ENCODE measurements at regions not wholly inside any gene's neighbourhood (a gene's known extent, or its start where the extent isn't known, plus 50 kb on each side); places are given as distances from the start of the nearest gene placed in this dataset.

DNA sequence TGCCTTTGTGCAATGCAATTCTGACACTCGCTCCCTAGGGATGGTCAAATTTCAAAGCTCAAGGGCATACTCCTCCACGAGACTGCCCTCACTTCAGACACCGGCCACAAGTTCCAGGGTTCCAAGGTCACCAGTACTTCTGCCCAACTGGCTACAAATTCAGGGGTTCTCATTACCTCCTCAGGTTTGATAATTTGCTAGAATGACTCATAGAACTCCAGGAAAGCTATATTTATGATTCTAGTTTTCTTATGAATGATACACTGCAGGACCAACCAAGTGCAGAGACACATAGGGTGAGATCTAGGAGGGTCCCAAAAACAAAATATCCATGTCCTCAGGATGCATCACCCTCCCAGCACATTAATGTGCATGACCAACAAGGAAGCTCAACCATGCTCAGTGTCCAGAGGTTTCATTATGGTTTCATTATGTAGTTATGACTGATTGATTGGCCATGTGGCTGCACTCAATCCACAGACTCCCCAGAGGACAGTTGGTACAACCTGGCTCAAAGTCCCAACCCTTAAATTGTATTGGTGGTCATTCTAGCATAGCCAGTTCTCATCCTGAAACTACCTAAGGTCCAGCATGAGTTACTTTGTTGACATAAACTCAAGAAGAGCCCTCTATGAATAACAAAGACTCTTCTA is 170.4 kb upstream of the LRRN1 start:
- Mint-ChIP-seq H3K9me3 (no peaks in the 10 kb centered on the region), H3K4me1 (ENCODE audit: low read depth) (no peaks in the 10 kb centered on the region), H3K36me3 (ENCODE audit: low read depth) (no peaks in the 10 kb centered on the region), H3K4me3 (no peak overlapping the region), H3K27me3 (no peaks in the 10 kb centered on the region), H3K27ac (no peak overlapping the region)
- no peak for DNase-seq

DNA sequence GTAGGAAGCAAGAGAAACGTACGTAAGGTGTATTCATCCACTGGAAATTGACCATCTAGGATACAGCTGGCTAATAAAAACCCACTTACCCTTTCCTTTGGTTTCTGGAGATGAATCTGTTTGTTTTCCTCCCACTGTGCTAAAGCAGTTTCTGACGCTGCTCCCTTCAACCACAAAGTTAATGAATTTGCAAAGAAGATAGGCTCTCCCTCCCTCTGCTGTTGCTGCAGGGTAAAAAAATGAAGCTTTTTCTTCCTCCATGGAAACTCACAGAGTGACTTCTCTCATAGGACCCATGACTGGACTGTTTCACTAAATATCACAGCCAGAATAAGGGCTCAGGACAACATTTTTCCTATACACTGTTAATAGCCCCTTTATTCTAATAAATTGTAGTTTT is 172.1 kb upstream of the LRRN1 start:
- Mint-ChIP-seq H3K36me3 (ENCODE audit: low read depth) (no peaks in the 10 kb centered on the region), H3K27ac (no peak overlapping the region), H3K4me1 (ENCODE audit: low read depth) (no peaks in the 10 kb centered on the region), H3K27me3 (no peaks in the 10 kb centered on the region), H3K9me3 (no peaks in the 10 kb centered on the region), H3K4me3 (no peak overlapping the region)
- no peak for DNase-seq

DNA sequence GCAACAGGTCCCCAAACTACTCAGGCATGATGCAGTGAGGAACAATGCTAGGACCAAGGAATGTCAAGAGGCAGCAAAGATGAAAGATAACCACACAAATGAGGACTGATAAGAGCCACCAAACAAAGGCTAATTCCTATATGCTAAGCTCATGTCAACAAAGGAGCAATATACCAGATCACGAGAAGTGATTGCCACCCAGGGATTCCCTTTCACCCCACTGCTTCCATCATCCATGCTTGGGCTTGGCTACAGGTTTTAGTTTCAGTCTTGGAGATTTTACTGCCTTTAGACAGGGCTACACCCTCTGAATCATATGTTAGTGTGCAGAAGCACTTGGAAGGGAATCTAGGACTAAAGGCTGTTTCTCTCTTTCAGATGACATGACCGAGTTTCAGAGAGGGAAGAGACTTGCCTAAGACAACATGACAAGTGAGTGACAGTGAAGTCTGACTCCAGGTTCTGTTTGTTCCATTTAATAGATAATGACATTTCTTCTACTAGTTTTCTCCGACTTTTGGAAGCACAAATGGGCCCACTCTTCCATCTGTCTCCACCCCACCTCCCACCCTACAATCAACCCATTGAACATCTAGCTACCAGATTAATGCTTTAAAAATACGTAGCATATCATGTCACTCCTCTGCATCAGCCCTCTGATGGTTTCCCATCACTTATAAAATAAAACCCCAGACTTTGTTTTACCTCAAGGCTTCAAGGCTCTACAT is 173.5 kb upstream of the LRRN1 start:
- H3K9me3 Mint-ChIP-seq = no peaks in the 10 kb centered on the region
- no peak for DNase-seq
- no peaks in the 10 kb centered on the region for H3K27me3 Mint-ChIP-seq
- H3K4me3 Mint-ChIP-seq = no peak overlapping the region
- no peak overlapping the region for H3K27ac Mint-ChIP-seq
- H3K4me1 Mint-ChIP-seq (ENCODE audit: low read depth) = no peaks in the 10 kb centered on the region
- no peaks in the 10 kb centered on the region for H3K36me3 Mint-ChIP-seq (ENCODE audit: low read depth)

DNA sequence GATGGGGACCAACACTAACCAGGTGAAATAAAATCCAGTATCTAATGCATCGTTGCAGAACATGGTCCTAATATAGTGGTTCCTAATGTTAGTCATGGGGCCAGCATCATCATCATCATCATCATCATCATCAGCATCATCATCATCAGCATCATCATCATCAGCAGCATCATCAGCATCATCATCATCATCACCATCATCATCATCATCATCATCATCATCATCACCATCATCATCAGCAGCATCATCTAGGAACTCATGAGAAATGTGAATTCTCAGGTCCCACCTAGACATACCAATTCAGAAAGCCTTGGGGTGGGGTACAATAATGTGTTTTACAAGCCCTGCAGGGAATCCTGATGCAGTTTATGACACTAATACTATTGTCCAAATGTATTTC is 179.4 kb upstream of the LRRN1 start:
- no peak for DNase-seq
- Mint-ChIP-seq H3K4me3 (no peak overlapping the region), H3K36me3 (ENCODE audit: low read depth) (no peaks in the 10 kb centered on the region), H3K27ac (no peak overlapping the region), H3K27me3 (no peaks in the 10 kb centered on the region), H3K4me1 (ENCODE audit: low read depth) (no peaks in the 10 kb centered on the region), H3K9me3 (no peaks in the 10 kb centered on the region)

DNA sequence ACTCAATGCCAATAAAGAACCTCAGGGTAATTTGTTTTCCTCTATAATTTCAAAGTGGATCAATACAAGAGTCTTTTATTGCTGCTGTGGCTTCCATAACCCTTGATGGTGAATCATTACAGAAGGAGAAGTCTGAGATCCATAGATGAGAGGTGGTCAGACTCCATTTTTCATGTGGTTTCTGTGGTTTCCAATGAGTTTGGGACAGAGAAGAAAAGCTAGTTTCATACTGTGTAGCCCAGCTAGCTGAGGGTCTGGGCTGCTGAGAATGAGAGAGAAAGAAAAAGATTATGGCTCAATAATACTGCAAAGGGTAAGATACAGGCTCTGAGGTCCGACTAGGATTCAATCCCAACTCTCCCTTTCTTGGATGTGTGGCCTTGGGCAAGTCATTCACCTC is 180.6 kb upstream of the LRRN1 start:
- no peak overlapping the region for H3K4me3 Mint-ChIP-seq
- no peaks in the 10 kb centered on the region for H3K4me1 Mint-ChIP-seq (ENCODE audit: low read depth)
- H3K9me3 Mint-ChIP-seq = no peaks in the 10 kb centered on the region
- no peaks in the 10 kb centered on the region for H3K36me3 Mint-ChIP-seq (ENCODE audit: low read depth)
- H3K27me3 Mint-ChIP-seq = no peaks in the 10 kb centered on the region
- no peak overlapping the region for H3K27ac Mint-ChIP-seq
- DNase-seq = no peak

DNA sequence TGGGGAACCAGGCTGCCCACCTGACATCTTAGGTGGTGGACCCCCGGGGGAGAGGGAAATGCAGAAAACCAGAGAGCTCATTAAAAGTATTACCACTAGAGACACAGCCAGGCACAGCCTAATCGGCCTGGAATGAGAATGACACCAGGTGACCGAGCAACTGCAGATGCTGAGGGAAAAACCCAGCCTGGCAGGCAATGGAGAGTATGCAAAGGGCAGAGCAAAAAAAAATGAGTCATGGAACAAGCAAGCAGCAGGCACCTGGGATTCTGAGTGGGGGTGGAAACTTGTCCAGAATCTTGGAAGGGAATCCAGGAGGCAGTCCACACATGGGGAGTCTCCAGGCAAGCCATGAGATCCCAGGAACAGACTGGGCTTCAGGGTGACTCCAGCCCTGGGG is 183.7 kb upstream of the LRRN1 start:
- H3K9me3 Mint-ChIP-seq = no peaks in the 10 kb centered on the region
- H3K4me3 Mint-ChIP-seq = no peak overlapping the region
- H3K4me1 Mint-ChIP-seq (ENCODE audit: low read depth) = no peaks in the 10 kb centered on the region
- no peaks in the 10 kb centered on the region for H3K36me3 Mint-ChIP-seq (ENCODE audit: low read depth)
- DNase-seq = no peak
- H3K27ac Mint-ChIP-seq = no peak overlapping the region
- no peaks in the 10 kb centered on the region for H3K27me3 Mint-ChIP-seq

DNA sequence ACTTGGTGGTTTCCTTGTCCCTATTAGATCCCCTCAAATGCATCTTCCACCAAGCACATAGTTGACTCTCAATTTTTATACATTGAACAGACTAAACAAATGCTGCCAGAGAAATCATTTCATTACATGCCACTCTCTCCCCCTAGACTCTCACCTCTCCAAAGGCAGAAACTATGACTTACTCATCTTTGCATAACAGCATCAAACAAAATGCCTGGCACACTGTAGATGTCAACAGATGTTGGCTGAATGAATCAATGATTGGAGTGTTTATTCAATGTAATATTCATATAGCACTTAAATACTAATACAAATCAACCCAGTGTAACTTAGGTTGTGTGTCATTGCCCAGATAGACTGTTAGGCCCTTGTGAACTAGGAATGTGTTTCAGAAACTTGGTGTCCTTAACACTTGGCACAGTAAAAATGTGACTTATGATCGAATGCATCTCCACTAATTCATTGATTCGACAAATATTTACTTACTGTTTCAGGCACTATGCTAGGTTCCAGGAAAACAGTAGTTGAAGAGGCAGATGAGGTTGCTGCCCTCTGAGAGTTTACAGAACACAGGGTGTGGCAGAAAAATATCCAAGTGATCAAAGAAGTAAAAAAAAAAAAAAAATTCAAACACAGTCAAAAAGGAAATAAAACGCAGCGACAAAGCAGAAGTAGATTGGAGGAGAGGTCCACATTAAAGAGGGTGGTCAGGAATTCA is 188.5 kb upstream of the LRRN1 start:
- H3K4me1 Mint-ChIP-seq (ENCODE audit: low read depth) = no peaks in the 10 kb centered on the region
- no peak overlapping the region for H3K4me3 Mint-ChIP-seq
- H3K27ac Mint-ChIP-seq = no peak overlapping the region
- no peak for DNase-seq
- H3K36me3 Mint-ChIP-seq (ENCODE audit: low read depth) = no peaks in the 10 kb centered on the region
- peaks cover 4% of the 10 kb centered on the region for H3K9me3 Mint-ChIP-seq
- H3K27me3 Mint-ChIP-seq = no peaks in the 10 kb centered on the region

DNA sequence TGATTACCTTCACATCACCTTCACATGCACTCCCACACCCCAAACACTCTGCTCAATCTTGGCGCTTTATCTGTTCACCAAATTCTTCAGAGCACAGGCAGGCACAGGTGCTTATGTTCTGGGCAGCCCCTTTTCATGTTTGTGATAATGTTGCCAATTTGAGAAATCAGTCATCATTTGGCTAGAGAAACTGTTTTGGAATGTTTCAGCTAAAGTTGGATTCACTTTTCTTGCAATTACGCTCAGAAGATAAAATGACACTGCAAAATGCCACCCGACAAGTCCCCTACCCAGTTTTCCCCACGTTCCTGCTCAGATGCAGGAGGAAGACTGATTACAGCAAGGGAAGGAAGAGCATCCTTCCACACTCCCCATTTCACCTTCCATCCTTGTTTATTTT is 192.9 kb upstream of the LRRN1 start:
- peaks cover 4% of the 10 kb centered on the region for H3K9me3 Mint-ChIP-seq
- H3K27ac Mint-ChIP-seq = no peak overlapping the region
- no peak overlapping the region for H3K4me3 Mint-ChIP-seq
- H3K27me3 Mint-ChIP-seq = no peaks in the 10 kb centered on the region
- no peaks in the 10 kb centered on the region for H3K4me1 Mint-ChIP-seq (ENCODE audit: low read depth)
- H3K36me3 Mint-ChIP-seq (ENCODE audit: low read depth) = no peaks in the 10 kb centered on the region
- no peak for DNase-seq

DNA sequence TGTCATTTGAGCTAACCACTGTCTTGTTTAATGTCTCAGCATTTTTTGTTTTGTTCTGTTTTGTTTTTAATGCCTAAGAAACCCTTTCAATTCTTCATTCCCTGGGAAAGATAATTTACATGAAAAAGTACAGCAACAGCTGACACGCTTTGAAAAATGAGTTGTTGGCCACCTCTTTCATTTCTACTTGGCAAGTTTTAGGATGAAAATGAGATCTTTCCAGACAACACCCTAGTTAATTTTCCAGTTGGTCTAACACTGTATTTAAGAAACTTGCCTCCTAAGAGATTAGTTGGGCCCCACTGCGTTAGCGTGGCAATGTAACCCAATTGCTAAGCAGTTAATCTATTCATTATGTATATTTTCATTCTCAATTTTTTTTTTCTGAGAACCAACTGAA is 194.0 kb upstream of the LRRN1 start:
- H3K36me3 Mint-ChIP-seq (ENCODE audit: low read depth) = no peaks in the 10 kb centered on the region
- no peaks in the 10 kb centered on the region for H3K27me3 Mint-ChIP-seq
- DNase-seq = no peak
- H3K27ac Mint-ChIP-seq = no peak overlapping the region
- H3K4me1 Mint-ChIP-seq (ENCODE audit: low read depth) = no peaks in the 10 kb centered on the region
- peaks cover 4% of the 10 kb centered on the region for H3K9me3 Mint-ChIP-seq
- no peak overlapping the region for H3K4me3 Mint-ChIP-seq

DNA sequence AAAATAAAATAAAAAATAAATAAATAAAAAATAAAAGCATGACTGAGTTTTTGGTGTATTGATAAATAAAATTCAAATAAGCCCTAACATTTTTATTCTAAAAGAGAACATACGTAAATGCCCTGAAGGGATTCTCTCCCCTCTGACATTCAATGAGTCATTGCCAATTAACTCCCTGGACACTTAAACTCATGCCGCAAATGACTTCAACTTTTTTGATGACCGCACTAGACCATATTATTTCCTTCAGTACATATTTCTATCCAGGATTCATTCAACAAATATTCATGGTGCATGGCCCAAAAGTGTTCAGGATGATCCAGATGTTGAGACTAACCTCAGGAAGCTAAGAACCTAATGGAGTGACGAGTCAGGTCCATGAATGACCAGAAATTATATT is 195.9 kb upstream of the LRRN1 start:
- H3K9me3 Mint-ChIP-seq = no peaks in the 10 kb centered on the region
- no peak for DNase-seq
- no peaks in the 10 kb centered on the region for H3K4me1 Mint-ChIP-seq (ENCODE audit: low read depth)
- H3K27ac Mint-ChIP-seq = no peak overlapping the region
- H3K27me3 Mint-ChIP-seq = no peaks in the 10 kb centered on the region
- H3K36me3 Mint-ChIP-seq (ENCODE audit: low read depth) = no peaks in the 10 kb centered on the region
- H3K4me3 Mint-ChIP-seq = no peak overlapping the region

DNA sequence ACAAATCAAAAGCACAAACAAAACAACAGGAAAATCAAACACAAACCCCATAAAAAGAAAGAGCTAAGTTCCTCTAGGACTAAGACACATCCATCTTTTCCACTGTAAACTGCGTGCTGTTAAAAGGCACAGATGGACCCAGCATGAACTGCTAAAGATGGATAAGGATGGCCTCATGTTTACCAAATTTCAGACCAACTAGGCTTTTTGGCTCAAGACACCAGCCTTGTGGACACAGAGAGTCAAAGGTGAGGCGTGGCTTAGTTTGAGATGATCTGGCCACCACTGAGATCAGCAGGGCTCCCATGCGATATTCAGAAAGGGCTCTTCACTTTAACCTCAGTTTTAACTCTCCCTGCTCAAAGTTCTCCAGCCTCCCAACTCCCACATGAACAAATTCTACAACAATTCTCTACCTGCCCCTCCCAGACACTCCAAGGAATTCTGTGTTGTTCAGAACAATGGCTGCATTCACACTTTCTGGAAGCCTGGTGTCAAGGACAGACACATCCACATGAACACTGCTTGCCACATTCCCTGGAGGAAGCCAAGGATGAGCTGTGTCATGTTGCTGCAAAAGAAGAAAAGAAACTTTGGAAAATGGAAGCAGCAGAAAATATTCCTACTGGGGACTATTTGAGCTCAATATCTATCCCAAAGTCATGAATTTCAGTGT is 198.4 kb upstream of the LRRN1 start:
- Mint-ChIP-seq H3K36me3 (ENCODE audit: low read depth) (no peaks in the 10 kb centered on the region), H3K9me3 (no peaks in the 10 kb centered on the region), H3K27ac (no peak overlapping the region), H3K27me3 (no peaks in the 10 kb centered on the region), H3K4me3 (no peak overlapping the region), H3K4me1 (ENCODE audit: low read depth) (no peaks in the 10 kb centered on the region)
- no peak for DNase-seq

DNA sequence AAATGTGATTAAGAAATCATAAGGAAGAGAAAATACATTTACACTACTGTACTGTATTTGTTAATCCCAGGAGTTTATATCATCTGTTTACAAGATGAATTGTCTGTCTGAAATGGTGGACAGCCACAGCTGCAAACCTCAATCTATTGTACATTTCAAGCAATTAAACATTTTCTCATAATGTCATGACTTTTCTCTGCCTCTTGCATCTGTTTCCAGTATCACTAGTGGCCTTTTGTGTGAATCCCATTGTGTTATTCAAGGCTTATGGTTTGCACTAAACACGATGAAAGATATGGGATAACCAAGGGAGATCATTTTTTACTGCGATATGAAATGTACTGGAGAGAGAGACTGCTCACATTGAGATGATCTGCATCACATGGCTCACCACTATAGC is 200.2 kb upstream of the LRRN1 start:
- Mint-ChIP-seq H3K36me3 (ENCODE audit: low read depth) (no peaks in the 10 kb centered on the region), H3K27ac (no peak overlapping the region), H3K9me3 (no peaks in the 10 kb centered on the region), H3K27me3 (no peaks in the 10 kb centered on the region), H3K4me3 (no peak overlapping the region), H3K4me1 (ENCODE audit: low read depth) (no peaks in the 10 kb centered on the region)
- DNase-seq = no peak

DNA sequence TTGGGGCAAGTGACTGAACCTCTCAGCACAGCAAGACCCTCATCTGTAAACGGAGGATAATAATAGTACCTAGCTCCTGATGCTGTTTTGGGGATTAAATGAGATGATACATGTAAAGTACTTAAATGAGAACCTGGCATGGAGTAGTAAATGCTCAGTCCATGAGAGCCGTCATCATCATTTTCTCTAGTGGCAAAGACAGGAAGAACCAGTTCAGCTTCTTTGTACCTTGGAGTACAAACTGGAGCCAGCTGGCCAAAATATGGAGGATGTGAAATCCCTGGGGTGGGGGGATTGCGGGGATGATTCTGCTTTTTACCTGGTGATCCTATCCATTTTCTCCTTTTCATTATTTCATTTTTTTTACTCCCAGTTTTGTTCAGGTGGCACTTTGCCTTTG is 204.2 kb upstream of the LRRN1 start:
- H3K9me3 Mint-ChIP-seq = peaks cover 3% of the 10 kb centered on the region
- H3K36me3 Mint-ChIP-seq (ENCODE audit: low read depth) = no peaks in the 10 kb centered on the region
- H3K27ac Mint-ChIP-seq = no peak overlapping the region
- no peak for DNase-seq
- H3K4me3 Mint-ChIP-seq = no peak overlapping the region
- no peaks in the 10 kb centered on the region for H3K4me1 Mint-ChIP-seq (ENCODE audit: low read depth)
- no peaks in the 10 kb centered on the region for H3K27me3 Mint-ChIP-seq

DNA sequence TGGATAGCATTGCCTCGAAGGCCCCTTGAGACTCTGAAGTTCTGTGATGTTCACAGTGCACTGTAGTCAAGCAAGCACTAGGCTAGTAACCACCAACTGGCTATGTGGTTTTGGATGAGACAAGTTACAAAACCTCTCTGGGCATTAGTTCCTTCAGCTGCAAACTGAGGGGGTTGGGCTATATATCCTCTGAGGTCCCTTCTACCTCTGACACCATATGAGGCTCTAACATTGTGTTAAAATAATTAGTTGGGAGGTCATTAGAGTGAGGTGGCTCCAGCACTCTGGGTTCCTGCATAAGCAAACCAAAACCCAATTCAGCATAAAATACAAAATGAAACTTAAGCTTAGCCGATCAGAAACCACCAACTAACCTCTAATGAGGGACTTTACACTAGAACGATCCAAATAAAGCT is 209.5 kb upstream of the LRRN1 start:
- DNase-seq = no peak
- Mint-ChIP-seq H3K4me1 (ENCODE audit: low read depth) (no peaks in the 10 kb centered on the region), H3K27ac (no peak overlapping the region), H3K9me3 (peaks cover 3% of the 10 kb centered on the region), H3K27me3 (no peaks in the 10 kb centered on the region), H3K4me3 (no peak overlapping the region), H3K36me3 (ENCODE audit: low read depth) (no peaks in the 10 kb centered on the region)

DNA sequence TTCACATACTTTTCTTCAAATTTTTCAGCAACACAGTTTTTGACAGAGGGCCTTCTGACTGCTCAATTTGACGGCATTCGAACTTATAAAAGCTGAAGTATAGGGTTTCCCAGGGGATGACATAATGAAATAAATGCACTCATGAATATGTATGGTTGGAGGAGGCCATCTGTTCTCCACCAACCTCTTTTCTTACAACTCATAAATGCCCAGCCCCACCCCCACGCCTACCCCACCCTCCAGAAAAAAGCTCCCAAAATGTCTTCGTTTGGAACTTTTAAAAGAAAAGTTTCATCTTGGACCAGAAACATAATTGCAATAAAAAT is 211.6 kb upstream of the LRRN1 start:
- DNase-seq = no peak
- Mint-ChIP-seq H3K4me3 (no peak overlapping the region), H3K9me3 (peaks cover 3% of the 10 kb centered on the region), H3K36me3 (ENCODE audit: low read depth) (no peaks in the 10 kb centered on the region), H3K4me1 (ENCODE audit: low read depth) (no peaks in the 10 kb centered on the region), H3K27ac (no peak overlapping the region), H3K27me3 (no peaks in the 10 kb centered on the region)
